H9 (cell line): ENCODE measurements at regions not wholly inside any gene's neighbourhood (a gene's known extent, or its start where the extent isn't known, plus 50 kb on each side); places are given as distances from the start of the nearest gene placed in this dataset.

Experiments used
- DNase-seq: peaks from one replicate; pipeline ENCODE4 v3.0.0-alpha.2; 2017
- H2AFZ ChIP-seq: one replicate; pipeline ENCODE4 v1.6.1; 2013; ENCODE audit warnings: mild to moderate bottlenecking, low read length, control low read depth, moderate library complexity
- H2AK5ac ChIP-seq: 2 replicates; pipeline ENCODE4 v1.6.1; 2013; ENCODE audit warnings: low read length, control low read depth, mixed read lengths; ENCODE audit not compliant: insufficient read length
- H2BK120ac ChIP-seq: one replicate; pipeline ENCODE4 v1.6.1; 2013; ENCODE audit warnings: low read depth, mild to moderate bottlenecking, low read length, control low read depth, inconsistent platforms; ENCODE audit not compliant: poor library complexity, severe bottlenecking
- H2BK12ac ChIP-seq: 2 replicates; pipeline ENCODE4 v1.6.1; 2013; ENCODE audit warnings: low read length, control low read depth, mixed read lengths, low read depth; ENCODE audit not compliant: insufficient read length
- H2BK15ac ChIP-seq: 2 replicates; pipeline ENCODE4 v1.6.1; 2013; ENCODE audit warnings: low read depth, low read length, control low read depth
- H2BK20ac ChIP-seq: one replicate; pipeline ENCODE4 v1.6.1; 2013; ENCODE audit warnings: low read depth, mild to moderate bottlenecking, low read length, control low read depth, inconsistent platforms; ENCODE audit not compliant: poor library complexity, severe bottlenecking
- H2BK5ac ChIP-seq: 2 replicates; pipeline ENCODE4 v1.6.1; 2013; ENCODE audit warnings: low read length, control low read depth, mixed read lengths; ENCODE audit not compliant: insufficient read length
- H3K14ac ChIP-seq: 2 replicates; pipeline ENCODE4 v1.6.1; 2013; ENCODE audit warnings: low read length, control low read depth; ENCODE audit not compliant: insufficient read depth
- H3K18ac ChIP-seq: 2 replicates; pipeline ENCODE4 v1.6.1; 2013; ENCODE audit warnings: low read depth, mild to moderate bottlenecking, mixed read lengths, low read length, control low read depth; ENCODE audit not compliant: insufficient read length
- H3K23ac ChIP-seq: 2 replicates; pipeline ENCODE4 v1.6.1; 2013; ENCODE audit warnings: low read length, control low read depth, mixed read lengths, low read depth; ENCODE audit not compliant: insufficient read length
- H3K23me2 ChIP-seq: 2 replicates; pipeline ENCODE4 v1.6.1; 2013; ENCODE audit warnings: low read depth, mild to moderate bottlenecking, mixed read lengths, low read length, control low read depth; ENCODE audit not compliant: insufficient read length, poor library complexity, severe bottlenecking
- H3K27ac ChIP-seq: 2 replicates; pipeline ENCODE4 v1.5.1; 2013; ENCODE audit warnings: low read length, control low read depth, mixed read lengths, low read depth; ENCODE audit not compliant: insufficient read length
- H3K27me3 ChIP-seq: 2 replicates; pipeline ENCODE4 v1.6.1; 2013; ENCODE audit warnings: low read length, control low read depth, inconsistent platforms; ENCODE audit not compliant: insufficient read depth
- H3K4ac ChIP-seq: 2 replicates; pipeline ENCODE4 v1.6.1; 2013; ENCODE audit warnings: low read depth, mild to moderate bottlenecking, control low read depth, inconsistent platforms, low read length, moderate library complexity
- H3K4me1 ChIP-seq: 2 replicates; pipeline ENCODE4 v1.6.1; 2013; ENCODE audit warnings: low read length, control low read depth, inconsistent platforms; ENCODE audit not compliant: insufficient read depth
- H3K4me2 ChIP-seq: 2 replicates; pipeline ENCODE4 v1.6.1; 2013; ENCODE audit warnings: low read length, control low read depth, mixed read lengths; ENCODE audit not compliant: insufficient read length, insufficient read depth
- H3K56ac ChIP-seq: 2 replicates; pipeline ENCODE4 v1.6.1; 2013; ENCODE audit warnings: low read depth, mild to moderate bottlenecking, mixed read lengths, low read length, control low read depth; ENCODE audit not compliant: insufficient read length
- H3K79me1 ChIP-seq: 2 replicates; pipeline ENCODE4 v1.6.1; 2013; ENCODE audit warnings: low read depth, mild to moderate bottlenecking, moderate library complexity, low read length, control low read depth, inconsistent platforms; ENCODE audit not compliant: insufficient read depth, poor library complexity, severe bottlenecking
- H3K79me2 ChIP-seq: 2 replicates; pipeline ENCODE4 v1.6.1; 2013; ENCODE audit warnings: low read length, control low read depth, inconsistent platforms; ENCODE audit not compliant: insufficient read depth
- H3K9ac ChIP-seq: 2 replicates; pipeline ENCODE4 v1.6.1; 2013; ENCODE audit warnings: low read length, control low read depth, mixed read lengths; ENCODE audit not compliant: insufficient read length; ENCODE audit errors: extremely low read depth
- H3K9me3 ChIP-seq: one replicate; pipeline ENCODE4 v1.6.1; 2013; ENCODE audit warnings: low read depth, low read length, inconsistent platforms; ENCODE audit not compliant: control insufficient read depth
- H3T11ph ChIP-seq: one replicate; pipeline ENCODE4 v1.6.1; 2013; ENCODE audit warnings: mild to moderate bottlenecking, low read length, control low read depth, inconsistent platforms
- H4K20me1 ChIP-seq: one replicate; pipeline ENCODE4 v1.6.1; 2013; ENCODE audit not compliant: control insufficient read depth, insufficient read length, insufficient read depth
- H4K5ac ChIP-seq: 2 replicates; pipeline ENCODE4 v1.6.1; 2013; ENCODE audit warnings: low read depth, mild to moderate bottlenecking, mixed read lengths, low read length, control low read depth; ENCODE audit not compliant: insufficient read length
- H4K8ac ChIP-seq: replicated peaks from 2 replicates; pipeline ENCODE4 v1.6.1; 2013; ENCODE audit warnings: low read length, control low read depth, mixed read lengths, low read depth; ENCODE audit not compliant: insufficient read length
- H4K91ac ChIP-seq: 2 replicates; pipeline ENCODE4 v1.6.1; 2013; ENCODE audit warnings: low read depth, mild to moderate bottlenecking, moderate library complexity, mixed read lengths, low read length, control low read depth; ENCODE audit not compliant: insufficient read length
- H3K27ac Mint-ChIP-seq, 3 experiments: 2 replicates in 2 of 3; 3 replicates in 1 of 3; pipeline ENCODE4 v1.8.0; 2020 to 2021; ENCODE audit warnings: mixed read lengths in 3 of 3, mild to moderate bottlenecking in 1 of 3, moderate library complexity in 1 of 3
- H3K27me3 Mint-ChIP-seq: 2 replicates; pipeline ENCODE4 v1.8.0; 2021; ENCODE audit warnings: low read depth, mild to moderate bottlenecking, moderate library complexity, mixed read lengths
- H3K36me3 Mint-ChIP-seq, 3 experiments: 2 replicates in 2 of 3; 3 replicates in 1 of 3; pipeline ENCODE4 v1.8.0; 2020 to 2021; ENCODE audit warnings: low read depth in 3 of 3, mixed read lengths in 3 of 3; ENCODE audit not compliant: insufficient read depth in 1 of 3
- H3K4me1 Mint-ChIP-seq, 2 experiments: 2 replicates each; pipeline ENCODE4 v1.8.0; 2020; ENCODE audit warnings: mixed read lengths in 2 of 2
- H3K4me3 Mint-ChIP-seq, 2 experiments: 2 replicates in 1 of 2; 3 replicates in 1 of 2; pipeline ENCODE4 v1.8.0; 2020 to 2021; ENCODE audit warnings: mild to moderate bottlenecking in 2 of 2, mixed read lengths in 2 of 2, moderate library complexity in 1 of 2
- H3K9me3 Mint-ChIP-seq, 2 experiments: 2 replicates in 1 of 2; 3 replicates in 1 of 2; pipeline ENCODE4 v1.8.0; 2020; ENCODE audit warnings: mild to moderate bottlenecking in 2 of 2, mixed read lengths in 2 of 2, moderate library complexity in 1 of 2
- WGBS: extraction: QIAGEN DNeasy Blood & Tissue Kit; methylation state at CpG from one replicate; pipeline ENCODE4 v1.1.7; 2013; ENCODE audit warnings: missing lambda C conversion rate, low lambda C conversion rate, mixed read lengths; ENCODE audit not compliant: insufficient read length; ENCODE audit errors: extremely low coverage; 5-methylcytosine and 5-hydroxymethylcytosine counted together
- TF ChIP-seq, protein P1 (sequence below): fragments of 200-600 bp; sonication (generic); conservative IDR thresholded peaks from 3 replicates; pipeline ENCODE4 v1.8.0; 2021; ENCODE audit warnings: antibody characterized with exemption, mild to moderate bottlenecking

DNA sequence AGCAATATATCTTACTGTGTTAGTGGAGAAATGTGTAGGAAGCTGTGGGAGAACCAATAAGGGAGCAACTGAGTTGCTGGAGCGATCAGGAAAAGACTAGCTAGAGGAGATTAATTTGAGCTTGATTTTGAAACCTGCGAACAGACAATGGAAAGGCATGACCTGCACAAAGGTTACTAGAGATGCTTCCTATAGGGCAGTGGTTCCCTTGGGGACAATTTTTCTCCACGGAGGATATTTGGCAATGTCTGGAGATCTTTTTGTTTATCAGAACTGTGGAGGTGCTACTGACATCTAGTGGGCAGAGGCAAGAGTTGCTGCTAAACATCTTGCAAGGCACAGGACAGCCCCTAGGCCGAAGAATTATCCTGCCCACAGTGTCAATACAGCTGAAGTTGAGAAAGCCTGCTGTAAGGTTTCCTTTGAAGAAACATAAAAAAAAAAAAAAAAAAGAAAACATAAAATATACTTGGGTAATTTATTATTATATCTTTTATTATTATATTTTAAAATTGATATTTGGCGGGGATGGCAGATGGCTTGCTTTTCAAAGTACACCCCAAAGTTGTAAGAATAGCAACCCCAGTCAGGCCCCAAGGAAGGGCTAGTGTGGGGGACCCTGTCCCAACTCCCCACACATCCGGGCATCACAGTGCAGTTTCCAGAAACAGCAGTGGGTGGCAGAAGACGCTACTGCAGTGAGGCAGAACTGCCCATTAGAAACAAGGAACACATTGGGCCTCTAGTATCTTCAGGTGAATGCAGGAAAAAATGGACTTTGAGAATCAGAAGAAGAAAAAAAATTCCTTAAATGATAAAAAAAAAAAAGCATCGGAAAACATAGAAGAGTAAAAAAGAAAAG lies 481.6 kb downstream of the SH2D4B start:
- Mint-ChIP-seq H3K27me3 (no peaks in the 10 kb centered on the region; the same call in none of the 2 replicates), H3K27ac (no peak overlapping the region), H3K4me1 (no peaks in the 10 kb centered on the region; a peak in 1 of 4 replicates), H3K36me3 (no peaks in the 10 kb centered on the region), H3K9me3 (peaks cover 0 to 4% of the 10 kb centered on the region in 2 experiments; a peak in 2 of 5 replicates), H3K4me3 (no peak overlapping the region; a peak in 1 of 5 replicates)
- no peak overlapping the region for H2AK5ac ChIP-seq
- H2AFZ ChIP-seq, result peak overlapping the region; percentile 90
- H4K20me1 ChIP-seq, result no peaks in the 10 kb centered on the region
- H3K4me2 ChIP-seq, result no peak overlapping the region
- H2BK15ac ChIP-seq, result no peak overlapping the region
- no peaks in the 10 kb centered on the region for H3K23me2 ChIP-seq
- no peak overlapping the region for H3K4ac ChIP-seq
- no peak overlapping the region for H2BK120ac ChIP-seq
- H3K56ac ChIP-seq, result no peak overlapping the region
- no peaks in the 10 kb centered on the region for H3K27me3 ChIP-seq
- H2BK20ac ChIP-seq, result no peak overlapping the region
- H2BK5ac ChIP-seq, result no peak overlapping the region
- H3K9ac ChIP-seq, result no peak overlapping the region
- no peaks in the 10 kb centered on the region for H3K9me3 ChIP-seq
- peak; percentile 65 for DNase-seq
- no CpG with 5 or more reads among the region's 8 CpGs for WGBS
- H3K4me1 ChIP-seq, result no peaks in the 10 kb centered on the region
- H2BK12ac ChIP-seq, result no peak overlapping the region
- no peak overlapping the region for H4K8ac ChIP-seq
- H3K79me2 ChIP-seq, result no peaks in the 10 kb centered on the region
- H4K91ac ChIP-seq, result no peak overlapping the region
- H4K5ac ChIP-seq, result no peak overlapping the region
- H3T11ph ChIP-seq, result no peak overlapping the region
- TF ChIP-seq, protein P1, sequence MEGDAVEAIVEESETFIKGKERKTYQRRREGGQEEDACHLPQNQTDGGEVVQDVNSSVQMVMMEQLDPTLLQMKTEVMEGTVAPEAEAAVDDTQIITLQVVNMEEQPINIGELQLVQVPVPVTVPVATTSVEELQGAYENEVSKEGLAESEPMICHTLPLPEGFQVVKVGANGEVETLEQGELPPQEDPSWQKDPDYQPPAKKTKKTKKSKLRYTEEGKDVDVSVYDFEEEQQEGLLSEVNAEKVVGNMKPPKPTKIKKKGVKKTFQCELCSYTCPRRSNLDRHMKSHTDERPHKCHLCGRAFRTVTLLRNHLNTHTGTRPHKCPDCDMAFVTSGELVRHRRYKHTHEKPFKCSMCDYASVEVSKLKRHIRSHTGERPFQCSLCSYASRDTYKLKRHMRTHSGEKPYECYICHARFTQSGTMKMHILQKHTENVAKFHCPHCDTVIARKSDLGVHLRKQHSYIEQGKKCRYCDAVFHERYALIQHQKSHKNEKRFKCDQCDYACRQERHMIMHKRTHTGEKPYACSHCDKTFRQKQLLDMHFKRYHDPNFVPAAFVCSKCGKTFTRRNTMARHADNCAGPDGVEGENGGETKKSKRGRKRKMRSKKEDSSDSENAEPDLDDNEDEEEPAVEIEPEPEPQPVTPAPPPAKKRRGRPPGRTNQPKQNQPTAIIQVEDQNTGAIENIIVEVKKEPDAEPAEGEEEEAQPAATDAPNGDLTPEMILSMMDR, result peak; percentile 81
- H3K79me1 ChIP-seq, result no peaks in the 10 kb centered on the region
- no peak overlapping the region for H3K23ac ChIP-seq
- no peak overlapping the region for H3K14ac ChIP-seq
- H3K27ac ChIP-seq, result no peak overlapping the region
- no peak overlapping the region for H3K18ac ChIP-seq
